Stimulated activated memory B cell treated with anti-CD40 and anti-IgM and Interleukin-4, amounts not matched to agents 10 μg/mL and 1 μg/mL and 100 μg/mL, for 72 hours (primary cell): ENCODE measurements at regions not wholly inside any gene's neighbourhood (a gene's known extent, or its start where the extent isn't known, plus 50 kb on each side); places are given as distances from the start of the nearest gene placed in this dataset.

Experiments used
- ATAC-seq: fragments of 150-1000 bp; cut with Tn5 transposase; 2 replicates; pipeline ENCODE4 v1.10.0; 2021
- H3K27ac Mint-ChIP-seq: one replicate; pipeline ENCODE4 v1.8.0; 2022; ENCODE audit warnings: mild to moderate bottlenecking, mixed read lengths
- H3K27me3 Mint-ChIP-seq: one replicate; pipeline ENCODE4 v1.8.0; 2022; ENCODE audit warnings: mixed read lengths
- H3K36me3 Mint-ChIP-seq: one replicate; pipeline ENCODE4 v1.8.0; 2022; ENCODE audit warnings: mixed read lengths
- H3K4me1 Mint-ChIP-seq: one replicate; pipeline ENCODE4 v1.8.0; 2022; ENCODE audit warnings: mixed read lengths
- H3K4me3 Mint-ChIP-seq: one replicate; pipeline ENCODE4 v1.8.0; 2022; ENCODE audit warnings: mild to moderate bottlenecking, moderate library complexity, mixed read lengths
- H3K9me3 Mint-ChIP-seq: one replicate; pipeline ENCODE4 v1.8.0; 2022; ENCODE audit warnings: mixed read lengths

GRCh38 chr7:155963356-155963755 lies 151.1 kb upstream of the SHH start:
- Mint-ChIP-seq H3K27ac (no peak overlapping the region), H3K4me1 (no peaks in the 10 kb centered on the region), H3K36me3 (no peaks in the 10 kb centered on the region), H3K27me3 (peaks cover 22% of the 10 kb centered on the region), H3K9me3 (no peaks in the 10 kb centered on the region), H3K4me3 (no peak overlapping the region)
- ATAC-seq, result no peak

DNA sequence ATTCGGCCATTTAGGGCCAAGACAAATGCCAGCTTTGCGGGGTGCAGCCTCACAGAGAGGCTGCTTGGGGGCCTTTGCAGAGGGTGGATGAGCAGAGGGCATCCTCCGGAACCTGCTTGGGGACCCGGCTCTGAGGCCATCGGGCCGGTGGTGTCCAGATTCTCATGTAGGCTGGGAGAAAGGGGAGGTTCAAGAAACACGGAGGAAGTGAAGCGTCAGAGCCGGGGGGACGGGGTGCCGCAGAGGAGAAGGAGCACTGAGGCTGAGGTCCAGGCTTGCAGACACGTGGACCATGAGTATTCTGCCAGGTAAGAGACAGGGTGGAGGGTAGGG lies 150.7 kb upstream of the SHH start:
- H3K27me3 Mint-ChIP-seq, result peaks cover 22% of the 10 kb centered on the region
- H3K4me1 Mint-ChIP-seq, result no peaks in the 10 kb centered on the region
- H3K4me3 Mint-ChIP-seq, result no peak overlapping the region
- no peaks in the 10 kb centered on the region for H3K9me3 Mint-ChIP-seq
- H3K36me3 Mint-ChIP-seq, result no peaks in the 10 kb centered on the region
- no peak for ATAC-seq
- no peak overlapping the region for H3K27ac Mint-ChIP-seq

DNA sequence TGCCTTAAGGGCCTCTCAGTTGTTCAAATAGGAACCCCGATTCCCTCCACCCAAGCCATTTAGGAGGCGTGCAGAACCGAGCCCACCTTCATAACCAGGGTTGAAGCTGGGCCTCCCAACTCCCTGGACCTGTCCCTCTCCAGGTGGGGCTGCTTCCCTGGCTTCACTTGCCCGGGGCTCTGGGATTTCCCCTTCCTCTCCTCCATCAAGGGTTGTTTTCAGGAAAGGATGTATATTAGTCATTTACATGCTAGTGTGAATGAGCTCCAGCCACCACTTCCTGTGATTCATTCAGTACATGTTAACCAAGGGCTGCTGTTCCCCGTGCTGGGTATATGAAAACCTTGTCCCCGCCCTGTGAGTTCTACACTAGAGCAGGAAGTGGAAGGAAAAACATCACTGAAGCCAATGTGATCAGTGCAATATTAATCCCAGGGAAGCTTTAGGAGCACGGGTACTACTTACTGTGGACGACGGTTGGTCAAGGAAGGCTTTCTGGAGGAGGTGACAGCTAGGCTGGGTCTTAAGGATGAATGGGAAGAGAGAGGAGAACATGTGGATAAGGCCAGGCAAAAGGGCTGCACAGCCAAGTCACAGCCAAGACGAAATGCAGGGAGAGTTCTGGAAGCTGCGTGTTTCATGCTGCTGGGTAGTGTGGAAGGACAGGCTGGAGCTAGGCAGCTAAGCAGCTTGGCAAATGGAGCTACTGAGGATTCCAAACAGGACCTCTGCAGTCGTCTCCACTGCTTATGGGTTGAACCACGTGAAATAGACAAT lies 150.1 kb upstream of the SHH start:
- Mint-ChIP-seq H3K27me3 (peaks cover 22% of the 10 kb centered on the region), H3K27ac (no peak overlapping the region), H3K4me3 (no peak overlapping the region), H3K9me3 (no peaks in the 10 kb centered on the region), H3K4me1 (no peaks in the 10 kb centered on the region), H3K36me3 (no peaks in the 10 kb centered on the region)
- ATAC-seq, result no peak

DNA sequence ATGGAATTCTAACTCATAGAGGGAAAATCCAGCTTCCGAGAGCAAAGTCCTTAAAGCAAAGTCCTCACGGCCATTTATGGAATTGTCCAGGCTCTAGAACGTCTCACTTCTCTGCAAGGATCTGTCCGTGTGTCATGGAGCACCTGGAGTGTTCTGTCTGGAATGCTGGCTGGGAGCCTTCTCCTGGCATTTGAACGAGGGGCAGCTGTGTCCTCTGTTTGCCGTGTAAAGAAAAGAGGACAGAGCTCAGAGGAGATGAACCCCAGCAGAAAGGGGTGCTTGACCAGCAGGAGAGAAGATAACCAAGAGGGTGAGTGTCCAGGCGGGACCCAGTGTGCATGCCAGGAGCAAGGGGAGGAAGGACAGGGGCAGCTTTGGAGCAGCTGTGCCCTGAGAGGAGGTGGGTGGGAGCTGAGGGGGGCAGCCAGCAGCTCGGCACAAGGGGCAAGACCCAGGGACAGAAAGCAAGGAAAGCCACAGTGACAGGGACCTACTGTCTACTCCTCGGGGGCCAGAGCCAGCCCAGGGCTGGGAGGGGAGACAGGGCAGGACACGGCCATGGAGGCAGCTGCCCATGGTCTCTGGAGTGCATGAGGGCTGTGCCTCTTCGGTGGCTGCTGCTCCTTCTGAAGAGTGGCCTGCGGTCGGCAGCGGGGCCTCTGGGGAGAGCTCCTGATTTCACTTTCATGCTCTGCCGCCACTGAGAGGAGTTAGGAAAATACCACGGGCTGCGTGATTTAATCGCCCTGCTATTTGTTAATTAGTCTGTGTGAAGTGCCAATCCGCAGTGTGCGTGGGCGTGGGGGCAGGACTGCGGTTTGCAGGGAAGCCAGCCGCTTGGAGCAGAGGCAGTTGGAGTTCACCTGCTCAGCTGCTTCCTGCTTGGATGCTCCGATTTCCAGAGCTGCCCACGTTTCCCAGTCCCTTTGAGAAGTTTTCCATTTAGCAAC lies 149.3 kb upstream of the SHH start:
- Mint-ChIP-seq H3K9me3 (no peaks in the 10 kb centered on the region), H3K36me3 (no peaks in the 10 kb centered on the region), H3K27ac (no peak overlapping the region), H3K4me3 (no peak overlapping the region), H3K4me1 (no peaks in the 10 kb centered on the region), H3K27me3 (peaks cover 22% of the 10 kb centered on the region)
- ATAC-seq, result no peak

- Mint-ChIP-seq H3K9me3 (no peaks in the 10 kb centered on the region), H3K27ac (no peak overlapping the region), H3K4me3 (no peak overlapping the region)
Observed at GRCh38 chr7:155959894-155960293, 147.6 kb upstream of the SHH start.

DNA sequence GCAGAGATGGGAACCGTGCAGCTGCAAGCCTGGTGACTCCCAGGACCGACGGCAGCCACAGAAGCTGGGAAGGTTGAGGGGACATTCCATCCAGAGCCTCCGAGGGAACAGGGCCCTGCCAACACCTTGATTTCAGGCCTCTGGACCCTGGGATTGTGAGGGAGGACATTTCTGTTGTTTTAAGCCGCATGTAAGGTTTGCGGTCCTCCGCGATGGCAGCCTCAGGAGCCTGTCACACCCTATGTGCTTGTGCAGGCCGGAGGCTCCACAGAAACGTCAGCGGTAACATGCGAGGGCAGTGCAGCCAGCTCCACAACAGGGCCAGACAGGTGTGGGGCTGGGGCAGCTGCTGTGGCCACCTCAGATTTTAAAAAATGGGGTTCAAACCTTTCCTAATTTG lies 144.7 kb upstream of the SHH start:
- Mint-ChIP-seq H3K27ac (no peak overlapping the region), H3K4me3 (no peak overlapping the region), H3K27me3 (peaks cover 27% of the 10 kb centered on the region), H3K36me3 (no peaks in the 10 kb centered on the region), H3K9me3 (no peaks in the 10 kb centered on the region), H3K4me1 (no peaks in the 10 kb centered on the region)
- no peak for ATAC-seq

More at GRCh38 chr7:155959894-155960293, 147.6 kb upstream of the SHH start:
- ATAC-seq, result no peak
- no peaks in the 10 kb centered on the region for H3K4me1 Mint-ChIP-seq
- peaks cover 22% of the 10 kb centered on the region for H3K27me3 Mint-ChIP-seq
- no peaks in the 10 kb centered on the region for H3K36me3 Mint-ChIP-seq

- Mint-ChIP-seq H3K9me3 (no peaks in the 10 kb centered on the region), H3K4me3 (no peak overlapping the region), H3K27ac (no peak overlapping the region), H3K36me3 (no peaks in the 10 kb centered on the region), H3K4me1 (no peaks in the 10 kb centered on the region), H3K27me3 (peaks cover 17% of the 10 kb centered on the region)
- no peak for ATAC-seq
Observed at GRCh38 chr7:155955367-155955635, 143.0 kb upstream of the SHH start.

DNA sequence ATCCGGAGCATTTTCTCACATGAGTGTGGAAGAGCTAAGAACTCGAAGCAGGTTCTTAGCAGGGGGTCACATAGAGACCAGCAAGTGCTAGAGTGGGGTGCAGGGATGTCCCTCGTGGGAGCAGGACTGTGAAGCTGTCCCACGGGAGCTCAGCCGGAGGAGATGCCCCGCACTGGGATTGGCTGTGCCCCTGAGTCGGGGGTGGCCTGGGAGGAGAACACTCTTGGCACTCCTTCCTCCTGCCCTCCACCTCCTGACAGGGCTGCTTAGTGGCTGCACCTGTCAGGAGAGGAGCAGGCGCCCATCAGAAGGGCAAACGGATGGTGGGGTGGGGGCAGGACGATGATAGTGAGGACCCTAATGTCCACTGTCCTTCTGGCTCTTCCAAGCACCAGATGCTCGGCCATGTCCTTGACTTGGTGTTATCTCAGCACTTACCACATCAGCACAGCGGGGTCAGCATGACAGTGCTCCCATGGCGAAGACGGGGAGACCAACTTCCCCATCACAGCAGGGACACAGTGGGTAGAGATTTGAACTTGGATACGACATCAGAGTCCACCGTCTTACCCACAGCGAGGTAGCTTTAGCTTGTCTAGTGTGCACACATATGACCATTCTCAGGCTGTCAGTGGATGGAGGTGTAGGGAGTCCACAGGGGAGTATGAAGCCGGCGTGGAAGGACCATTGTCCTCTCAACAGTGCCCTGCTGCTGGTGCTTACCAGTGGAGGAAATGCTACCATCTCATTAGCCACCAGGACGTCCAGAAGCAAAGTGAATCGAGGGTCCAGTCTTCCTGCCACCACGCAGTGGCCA lies 142.5 kb upstream of the SHH start:
- Mint-ChIP-seq H3K27ac (no peak overlapping the region), H3K4me1 (no peaks in the 10 kb centered on the region), H3K27me3 (peaks cover 17% of the 10 kb centered on the region), H3K9me3 (no peaks in the 10 kb centered on the region), H3K4me3 (no peak overlapping the region), H3K36me3 (no peaks in the 10 kb centered on the region)
- no peak for ATAC-seq

GRCh38 chr7:155953781-155954549 lies 141.7 kb upstream of the SHH start:
- H3K9me3 Mint-ChIP-seq, result no peaks in the 10 kb centered on the region
- no peak for ATAC-seq
- no peak overlapping the region for H3K4me3 Mint-ChIP-seq

GRCh38 chr7:155953501-155953778 lies 141.2 kb upstream of the SHH start:
- Mint-ChIP-seq H3K36me3 (no peaks in the 10 kb centered on the region), H3K4me3 (no peak overlapping the region), H3K27me3 (peaks cover 17% of the 10 kb centered on the region), H3K4me1 (no peaks in the 10 kb centered on the region), H3K27ac (no peak overlapping the region), H3K9me3 (no peaks in the 10 kb centered on the region)
- no peak for ATAC-seq

More at GRCh38 chr7:155953781-155954549, 141.7 kb upstream of the SHH start:
- H3K4me1 Mint-ChIP-seq, result no peaks in the 10 kb centered on the region
- no peak overlapping the region for H3K27ac Mint-ChIP-seq
- no peaks in the 10 kb centered on the region for H3K36me3 Mint-ChIP-seq
- H3K27me3 Mint-ChIP-seq, result peaks cover 17% of the 10 kb centered on the region

DNA sequence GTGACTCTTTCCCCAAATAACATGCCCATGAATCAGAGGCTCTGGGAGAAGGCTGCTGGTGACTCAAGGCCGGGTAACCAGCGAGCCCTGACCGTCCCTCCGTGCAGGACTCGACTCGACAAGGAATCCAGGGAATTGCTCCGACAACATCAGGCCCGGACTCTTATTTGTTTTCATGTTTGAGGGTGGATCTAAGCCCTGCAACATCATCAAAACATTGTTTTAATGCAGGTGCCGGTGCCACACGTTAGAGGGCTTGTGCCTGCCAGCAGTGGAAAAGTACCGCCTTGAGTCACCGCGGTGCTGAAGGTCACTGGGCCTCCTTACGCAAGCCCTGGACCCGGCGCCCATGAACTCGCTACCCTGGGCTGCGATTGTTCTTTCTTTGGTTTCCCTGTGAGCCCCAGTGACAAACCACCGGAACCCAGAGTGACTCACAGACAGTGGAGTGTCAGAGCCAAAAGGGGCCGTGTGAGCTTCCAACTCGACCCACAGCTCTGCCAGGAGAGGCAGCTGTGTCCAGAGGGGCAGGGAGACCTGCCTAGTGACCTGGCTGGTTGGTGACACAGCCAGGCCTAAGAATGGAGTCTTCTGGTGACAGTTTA lies 139.4 kb upstream of the SHH start:
- no peaks in the 10 kb centered on the region for H3K36me3 Mint-ChIP-seq
- H3K4me1 Mint-ChIP-seq, result no peaks in the 10 kb centered on the region
- no peak overlapping the region for H3K4me3 Mint-ChIP-seq
- H3K27ac Mint-ChIP-seq, result no peak overlapping the region
- H3K9me3 Mint-ChIP-seq, result peaks cover 2% of the 10 kb centered on the region
- peaks cover 17% of the 10 kb centered on the region for H3K27me3 Mint-ChIP-seq
- ATAC-seq, result no peak

DNA sequence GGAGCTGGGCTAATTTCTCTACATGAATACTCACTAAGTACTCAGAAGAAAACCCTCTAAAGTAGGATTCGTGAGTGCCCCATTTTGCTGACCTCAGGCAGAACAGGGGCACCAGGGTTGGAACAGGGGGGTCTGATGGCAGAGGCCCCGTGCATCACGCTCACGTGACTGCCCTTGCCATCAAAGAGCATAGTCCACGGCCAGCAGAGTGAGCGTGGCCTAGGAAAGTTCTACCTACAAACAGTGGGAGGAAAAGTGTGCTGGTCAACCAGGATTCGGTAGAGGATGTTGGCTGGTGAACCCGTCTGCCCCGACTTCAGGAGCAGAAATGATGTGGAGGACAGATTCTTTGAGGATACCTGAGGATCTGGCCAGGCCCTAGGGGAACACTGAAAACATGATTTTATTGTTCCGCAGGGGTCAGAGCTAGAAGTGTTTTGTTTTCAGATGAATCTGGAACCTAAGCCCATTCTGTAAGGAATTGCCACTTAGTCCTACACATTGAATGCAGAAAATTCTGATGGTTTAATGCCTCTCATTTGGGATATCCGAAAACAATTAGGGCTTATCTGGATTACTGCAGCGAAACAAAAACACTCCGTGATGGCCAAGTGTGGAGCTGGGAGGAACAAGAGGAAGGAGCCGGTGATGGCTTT lies 138.8 kb upstream of the SHH start:
- Mint-ChIP-seq H3K9me3 (peaks cover 6% of the 10 kb centered on the region), H3K27ac (no peak overlapping the region), H3K36me3 (no peaks in the 10 kb centered on the region), H3K27me3 (peaks cover 17% of the 10 kb centered on the region), H3K4me3 (no peak overlapping the region), H3K4me1 (no peaks in the 10 kb centered on the region)
- ATAC-seq, result no peak

- Mint-ChIP-seq H3K4me1 (no peaks in the 10 kb centered on the region), H3K9me3 (peaks cover 8% of the 10 kb centered on the region), H3K4me3 (no peak overlapping the region), H3K36me3 (no peaks in the 10 kb centered on the region), H3K27me3 (peaks cover 17% of the 10 kb centered on the region), H3K27ac (no peak overlapping the region)
- ATAC-seq, result no peak
Observed at GRCh38 chr7:155948845-155949244, 136.6 kb upstream of the SHH start.

GRCh38 chr7:155948423-155948822 lies 136.2 kb upstream of the SHH start:
- no peak overlapping the region for H3K27ac Mint-ChIP-seq
- no peaks in the 10 kb centered on the region for H3K4me1 Mint-ChIP-seq
- H3K9me3 Mint-ChIP-seq, result peaks cover 8% of the 10 kb centered on the region
- no peaks in the 10 kb centered on the region for H3K36me3 Mint-ChIP-seq
- no peak overlapping the region for H3K4me3 Mint-ChIP-seq
- peaks cover 13% of the 10 kb centered on the region for H3K27me3 Mint-ChIP-seq
- no peak for ATAC-seq
